GM21576 (cell line): ENCODE measurements at regions not wholly inside any gene's neighbourhood (a gene's known extent, or its start where the extent isn't known, plus 50 kb on each side); places are given as distances from the start of the nearest gene placed in this dataset.

Experiments used
- ATAC-seq: cut with Tn5 transposase; IDR thresholded peaks from one replicate; pipeline ENCODE4 v1.9.1; 2021; ENCODE audit warnings: mild to moderate bottlenecking, moderate library complexity; ENCODE audit not compliant: unreplicated experiment

DNA sequence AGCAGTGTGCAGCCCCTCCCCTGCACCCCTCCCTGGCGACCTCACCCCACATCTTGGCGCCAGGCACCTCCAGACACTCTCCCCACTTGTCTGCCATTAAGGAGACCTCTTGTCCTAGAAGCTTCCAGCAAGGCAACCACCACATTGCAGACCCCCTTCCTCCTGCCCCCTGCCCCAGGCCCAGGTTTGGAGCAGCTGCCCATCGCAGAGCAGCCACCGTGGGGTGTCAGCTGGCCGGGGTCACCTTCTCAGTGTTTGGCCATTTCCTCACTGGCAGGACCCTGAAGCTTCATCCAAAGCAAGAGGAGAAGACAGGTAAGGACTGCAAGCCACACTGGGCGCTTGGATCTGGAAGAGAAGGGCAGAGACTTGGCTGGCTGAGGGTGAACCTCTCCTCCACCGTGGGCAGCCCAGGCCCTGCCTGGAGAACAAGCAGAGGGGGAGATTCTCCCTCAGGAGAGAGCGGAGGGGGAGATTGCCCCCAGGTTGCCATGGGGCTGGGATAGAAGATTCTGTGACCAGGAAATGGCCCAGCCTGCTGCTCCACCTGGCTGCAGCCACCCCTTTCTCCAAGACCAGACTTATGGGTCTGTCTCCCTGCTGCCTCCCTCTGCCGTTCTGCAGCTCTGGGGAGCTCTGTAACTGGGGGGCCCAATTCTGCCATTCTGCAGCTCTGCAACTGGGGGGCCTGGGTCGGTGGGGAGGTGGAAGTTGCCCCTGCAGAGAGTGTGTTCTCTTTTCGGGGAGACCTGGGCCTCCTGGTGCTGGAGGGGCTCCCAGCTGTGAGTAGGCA is 72.9 kb upstream of the C14orf180 start:
- ATAC-seq = no peak

DNA sequence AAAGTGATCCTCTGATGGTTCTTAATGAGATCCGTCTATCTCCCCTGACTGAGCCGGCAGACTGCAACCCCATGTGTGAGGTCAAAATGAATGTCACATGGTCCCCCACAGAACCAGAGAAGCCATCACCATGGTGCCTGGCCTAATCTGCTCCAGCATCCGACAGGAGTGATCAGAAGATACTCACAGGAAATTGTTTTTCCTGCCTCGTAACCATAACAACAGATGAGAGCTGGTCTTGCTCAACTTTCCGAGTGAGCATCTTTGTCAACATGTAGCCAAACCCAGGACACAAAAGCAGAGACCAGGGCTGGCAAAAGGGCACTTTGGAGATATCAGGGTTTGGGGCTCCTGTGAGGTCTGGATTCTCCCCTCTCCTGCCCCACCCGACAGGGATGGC is 72.1 kb upstream of the C14orf180 start:
- ATAC-seq = no peak

DNA sequence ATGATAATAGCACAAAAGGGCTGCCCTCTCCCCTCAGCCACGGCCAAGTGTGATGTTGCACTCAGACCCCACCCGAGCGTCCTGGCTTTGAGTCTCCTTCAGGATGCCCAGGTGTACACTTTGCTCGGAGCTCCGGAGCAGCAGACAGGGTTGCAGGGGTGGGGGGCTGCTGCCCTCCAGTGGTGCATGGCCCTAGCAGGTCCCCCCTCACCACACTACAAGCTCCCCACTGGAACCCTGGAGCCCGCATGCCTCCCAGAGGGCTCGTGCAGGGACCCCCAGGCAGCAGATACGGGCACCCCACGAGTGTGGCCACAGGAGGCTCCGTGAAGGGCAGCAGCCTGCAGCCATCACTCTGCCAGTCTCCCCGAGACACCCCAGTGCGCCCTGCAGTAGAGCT is 69.9 kb upstream of the C14orf180 start:
- ATAC-seq = no peak

DNA sequence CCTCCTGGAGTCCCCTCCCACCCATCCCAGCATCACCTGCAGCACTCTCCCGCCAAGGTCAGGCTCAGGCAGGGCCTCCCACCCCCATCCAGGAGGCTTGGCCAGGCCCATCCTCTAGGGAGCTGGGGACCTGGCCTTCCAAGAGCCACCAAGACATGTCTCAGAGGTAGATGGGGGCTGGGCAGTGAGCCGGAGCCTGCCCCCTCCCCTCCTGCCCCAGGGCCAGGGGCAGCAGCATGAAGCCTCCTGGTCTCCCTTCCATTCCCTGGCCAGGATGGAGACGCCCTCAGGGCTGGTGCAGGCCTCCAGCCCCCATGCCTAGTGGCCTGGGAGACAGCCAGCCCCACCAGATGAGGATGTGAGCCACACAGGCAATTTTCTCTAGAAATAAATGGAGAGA is 69.3 kb upstream of the C14orf180 start:
- no peak for ATAC-seq

DNA sequence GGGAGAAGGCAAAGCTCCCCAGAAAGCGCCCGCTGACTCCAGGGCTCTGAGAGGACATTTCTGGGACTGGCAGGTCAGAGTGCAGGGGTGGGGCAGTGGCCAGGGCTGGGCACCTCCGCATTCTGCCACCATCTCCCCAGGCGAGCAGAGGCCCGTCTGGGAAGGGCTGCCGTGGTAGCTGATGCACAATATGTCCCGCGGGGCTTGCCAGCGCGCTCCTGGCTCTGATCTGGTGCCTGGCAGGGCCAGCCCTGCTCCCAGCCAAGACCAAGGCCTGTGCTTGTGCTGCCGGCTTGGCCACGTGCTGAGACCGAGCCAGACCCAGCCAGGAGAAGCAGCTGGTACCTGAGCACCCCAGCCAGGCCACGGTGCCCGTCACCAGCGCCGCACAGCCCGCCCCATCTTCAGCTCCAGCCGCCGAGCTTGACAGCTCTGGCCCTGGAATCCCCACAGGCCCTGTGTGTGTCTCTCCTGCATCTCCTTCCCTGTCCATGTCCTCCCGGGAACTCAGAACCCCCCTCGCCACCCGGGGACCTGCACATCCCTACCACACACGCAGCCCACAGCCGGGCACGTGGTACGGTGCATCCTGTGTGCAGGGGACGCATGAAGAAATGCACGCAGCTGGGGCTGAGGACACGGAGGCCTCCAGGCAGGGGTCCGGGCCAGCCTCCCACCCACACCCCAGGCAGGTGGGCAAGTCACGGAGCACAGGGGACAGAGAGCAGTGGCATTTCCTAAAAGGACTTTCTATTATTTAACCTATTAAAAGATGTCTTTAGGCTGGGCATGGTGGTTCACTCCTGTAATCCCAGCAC is 68.6 kb upstream of the C14orf180 start:
- no peak for ATAC-seq

DNA sequence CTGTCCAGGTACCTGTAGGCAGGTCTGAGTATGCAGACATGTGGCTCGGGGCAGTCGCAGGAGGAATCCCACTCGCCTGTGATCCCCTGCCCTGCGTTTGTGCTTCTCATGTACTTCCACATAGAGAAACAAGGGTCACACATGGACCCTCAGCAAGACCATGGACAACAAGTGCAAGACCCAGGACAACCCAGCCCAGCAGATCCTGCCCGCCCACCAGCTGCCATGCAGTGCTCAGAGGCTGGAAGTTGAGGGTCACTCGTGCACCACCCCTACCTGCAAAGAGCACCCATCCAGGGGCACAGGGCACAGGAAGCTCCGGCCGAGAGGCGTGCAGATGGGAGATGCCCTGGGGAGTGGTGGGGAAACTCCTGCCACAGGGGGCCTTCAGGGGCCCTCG is 67.5 kb upstream of the C14orf180 start:
- no peak for ATAC-seq

DNA sequence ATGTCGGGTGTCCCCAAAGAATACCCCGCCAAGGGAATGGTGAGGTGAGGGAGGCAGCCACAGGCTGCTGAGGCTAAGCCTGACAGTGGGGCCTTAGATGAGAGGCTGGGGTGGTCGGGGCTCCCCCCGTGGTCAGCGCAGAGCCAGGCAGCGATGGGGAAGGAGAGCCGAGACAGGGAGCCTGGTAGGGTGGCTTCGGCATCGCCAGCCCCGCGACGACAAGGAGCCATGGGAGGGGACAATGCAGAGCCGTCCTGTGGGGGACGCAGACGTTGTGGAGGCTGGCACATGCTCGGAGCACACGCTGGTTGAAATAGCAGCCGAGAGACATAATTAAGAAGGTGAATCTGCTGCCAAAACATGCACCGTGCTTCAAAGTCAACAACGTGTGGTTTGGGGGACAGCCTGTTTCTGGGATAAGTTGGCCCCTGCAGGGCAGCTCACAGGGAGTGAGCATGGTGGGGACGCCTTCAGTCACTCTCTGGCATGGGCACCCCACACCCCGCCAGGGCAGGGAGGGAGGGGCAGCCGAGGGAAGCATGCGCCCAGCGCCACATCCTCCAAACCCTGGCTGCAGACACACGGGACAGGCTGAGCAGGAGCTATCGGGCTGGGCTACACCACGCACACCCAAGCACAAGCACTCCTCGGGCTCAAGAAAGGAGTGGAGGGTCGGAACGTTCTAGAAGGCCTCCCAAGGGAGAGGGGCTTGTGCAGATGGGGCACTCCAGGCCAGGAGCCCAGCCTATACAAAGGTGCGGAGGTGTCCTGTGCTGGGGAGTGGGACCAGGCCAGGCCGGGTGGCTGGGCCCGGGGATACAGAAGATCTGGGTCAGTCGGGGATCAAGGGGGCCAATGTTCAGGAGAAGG is 66.6 kb upstream of the C14orf180 start:
- no peak for ATAC-seq

DNA sequence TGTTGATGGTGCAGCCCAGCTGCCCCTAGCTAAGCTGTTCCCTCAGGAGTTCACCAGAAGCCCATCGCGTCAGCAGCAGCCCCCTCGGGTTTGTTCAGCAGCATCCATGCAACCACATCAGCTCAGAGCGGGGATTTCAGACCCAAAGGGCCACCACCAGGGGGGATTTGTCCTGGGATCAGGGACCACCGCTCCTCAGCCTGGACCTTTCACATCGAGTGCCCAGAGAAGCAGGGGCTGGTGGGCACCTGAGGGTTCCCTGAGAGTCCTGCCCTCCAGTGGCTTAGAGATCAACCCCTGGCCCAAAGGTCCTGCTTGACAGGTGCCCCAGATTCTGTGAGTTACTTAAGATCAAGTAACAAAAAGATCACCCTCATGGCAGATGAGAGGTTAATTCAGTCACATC is 65.9 kb upstream of the C14orf180 start:
- no peak for ATAC-seq

DNA sequence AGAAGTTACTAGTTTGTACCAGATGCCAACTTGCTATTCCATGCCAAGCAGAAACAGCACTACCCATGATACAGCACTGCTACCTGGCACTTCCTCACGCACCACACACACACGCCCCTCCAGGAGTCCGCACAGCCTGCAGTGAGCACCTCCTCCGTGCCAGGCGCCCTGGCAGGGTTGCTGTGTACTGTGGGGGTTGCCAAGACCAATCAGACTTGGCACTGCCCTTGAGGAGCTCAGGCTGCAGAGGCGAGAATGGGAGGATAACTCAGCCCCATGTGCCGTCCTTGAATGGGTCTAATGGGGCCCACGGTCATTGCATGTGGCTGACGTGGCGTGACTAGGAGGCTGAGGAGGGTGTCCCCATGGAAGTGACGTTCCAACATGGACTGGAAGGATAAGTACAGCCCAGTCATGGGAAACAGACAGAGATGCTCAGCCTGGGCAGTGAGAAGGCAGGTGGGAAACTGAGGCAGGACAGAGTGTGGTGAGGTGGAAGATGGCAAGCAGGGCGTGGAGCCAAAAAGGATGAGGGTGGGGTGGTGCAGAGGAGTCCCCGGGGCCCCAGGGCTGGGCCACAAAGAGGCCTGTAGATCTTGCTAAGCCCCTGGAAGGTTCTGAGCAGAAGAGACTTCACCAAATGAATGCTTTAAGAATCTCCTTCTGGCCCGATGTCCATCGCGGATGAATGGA is 65.3 kb upstream of the C14orf180 start:
- ATAC-seq = no peak

DNA sequence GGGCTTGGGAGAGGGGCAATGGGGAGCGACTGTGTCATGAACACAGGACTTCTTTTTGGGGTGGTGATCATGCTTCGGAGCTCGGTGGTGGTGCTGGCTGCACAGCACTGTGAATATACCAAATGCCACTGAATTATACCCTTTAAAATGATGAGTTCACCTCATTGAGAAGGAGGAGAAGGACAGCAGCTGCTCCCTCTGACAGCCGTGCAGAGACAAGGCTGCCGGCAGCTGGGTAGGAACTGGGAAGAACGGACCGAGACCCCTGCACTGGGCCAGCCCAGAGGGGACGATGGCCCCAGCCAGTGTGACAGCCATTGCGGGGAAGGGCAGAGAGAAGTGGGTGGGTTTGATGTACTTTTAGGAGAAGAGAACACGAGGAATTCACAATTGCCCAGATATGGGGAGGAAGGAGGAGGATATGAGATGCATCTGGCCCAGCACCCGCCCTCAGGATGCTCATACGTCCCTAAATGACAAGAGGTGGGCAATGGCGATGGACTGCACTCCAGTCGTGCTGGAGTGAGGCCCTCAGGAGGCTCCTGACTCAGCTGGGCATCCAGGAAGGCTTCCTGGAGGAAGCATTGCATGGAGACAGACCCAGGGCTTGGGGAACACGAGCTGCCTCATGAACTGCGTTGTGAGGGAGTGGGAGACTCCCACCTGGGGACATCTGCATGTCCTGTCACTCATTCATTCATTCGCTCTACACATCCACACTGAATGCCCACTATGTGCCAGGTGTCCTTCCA is 64.3 kb upstream of the C14orf180 start:
- no peak for ATAC-seq

DNA sequence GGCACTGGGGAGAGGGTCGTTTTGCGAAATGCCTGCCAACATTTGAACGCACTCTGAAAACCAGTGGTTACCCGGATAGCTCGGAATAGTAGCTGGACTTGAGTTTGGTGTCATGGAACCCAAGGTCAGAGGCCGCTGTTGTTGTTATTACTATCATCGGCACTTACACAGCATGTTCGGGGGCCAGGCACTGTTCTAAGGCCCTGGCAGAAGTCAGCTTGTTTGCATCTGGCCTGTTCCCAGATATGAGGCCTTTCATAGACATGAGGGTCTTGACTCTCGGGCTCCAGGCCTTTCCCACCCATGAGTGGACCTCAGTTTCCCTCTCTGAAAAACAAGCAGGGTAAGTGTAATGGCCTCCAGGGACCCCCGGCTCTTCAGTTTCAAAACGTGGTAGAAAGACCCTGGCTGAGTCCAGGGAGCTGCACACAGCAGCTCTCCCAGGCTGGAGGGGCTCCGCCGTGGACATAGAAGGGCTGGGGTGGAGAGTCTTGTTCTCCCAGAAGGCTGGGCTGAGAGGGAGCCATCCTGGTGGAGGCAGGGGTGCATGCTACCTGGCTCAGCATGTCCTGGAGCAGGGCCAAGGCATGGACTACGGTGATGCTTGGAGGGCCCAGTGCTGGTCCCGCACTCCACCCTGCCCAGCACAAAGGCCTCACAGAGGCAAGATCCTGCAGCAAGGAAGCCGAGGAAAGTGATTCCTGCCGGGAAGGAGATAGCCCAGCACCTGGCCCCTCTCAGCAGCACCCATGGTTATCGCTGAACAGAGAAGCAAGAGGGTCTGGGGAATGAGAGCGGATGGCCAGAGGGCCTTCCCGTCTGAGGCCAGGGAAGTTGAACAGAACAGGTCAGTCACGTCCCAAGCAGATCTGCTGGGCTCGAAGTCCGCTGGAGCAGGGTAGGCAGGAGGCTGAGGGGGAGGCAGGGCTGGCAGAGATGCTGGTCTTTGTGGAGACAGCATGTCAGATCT is 63.5 kb upstream of the C14orf180 start:
- no peak for ATAC-seq

DNA sequence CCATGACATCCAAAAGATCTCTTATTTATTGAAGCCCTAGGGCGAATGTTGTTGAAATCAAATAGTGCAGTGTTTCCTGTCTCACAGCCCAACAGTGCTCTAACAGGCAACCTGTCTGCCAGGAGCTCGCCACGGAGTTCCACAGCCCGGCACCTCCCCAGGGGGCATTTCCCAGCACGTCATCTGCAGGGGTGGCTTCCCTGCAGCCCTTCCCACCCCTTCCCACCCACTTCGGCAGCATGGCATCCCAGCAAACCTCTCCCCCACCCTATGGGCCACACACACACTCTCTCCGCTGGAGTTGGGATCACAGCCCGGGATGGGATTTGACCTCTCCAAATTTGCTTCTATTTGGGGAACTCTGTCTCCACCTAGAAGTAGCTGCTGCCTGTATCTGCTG is 62.7 kb upstream of the C14orf180 start:
- no peak for ATAC-seq

DNA sequence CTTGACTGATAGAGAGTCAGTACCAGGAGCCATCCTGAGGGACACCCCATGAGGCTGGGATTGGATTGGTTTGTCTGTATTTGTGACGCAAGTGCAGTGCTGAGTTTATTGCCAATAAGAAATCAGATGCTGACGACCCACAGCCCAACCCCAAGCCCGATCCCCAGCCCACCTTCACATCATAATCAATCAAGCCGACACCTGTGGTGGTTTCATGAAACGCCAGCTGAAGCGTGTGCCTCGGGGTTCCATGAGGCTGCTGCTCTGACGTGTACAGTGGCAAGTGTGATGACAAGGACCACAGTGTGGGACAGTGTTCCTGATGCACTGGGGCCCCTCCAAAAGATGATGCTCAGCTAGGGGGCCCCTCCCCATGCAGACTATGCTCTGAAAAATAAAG is 62.1 kb upstream of the C14orf180 start:
- no peak for ATAC-seq

DNA sequence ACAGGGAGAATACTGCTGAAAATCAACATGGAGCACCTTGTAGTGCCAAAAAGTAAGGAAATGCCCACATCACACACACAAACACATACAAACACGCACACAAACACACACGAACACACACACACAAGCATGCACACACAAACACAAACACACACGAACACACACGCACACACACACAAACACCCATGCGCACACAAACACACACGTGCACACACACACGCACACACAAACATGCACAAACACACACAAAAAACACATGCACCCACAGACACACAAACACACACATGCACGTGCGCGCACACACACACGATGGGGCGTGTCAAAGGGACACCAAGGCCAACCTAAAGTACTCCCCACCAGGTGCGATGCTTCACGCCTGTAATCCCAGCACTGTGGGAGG is 61.7 kb upstream of the C14orf180 start:
- no peak for ATAC-seq

DNA sequence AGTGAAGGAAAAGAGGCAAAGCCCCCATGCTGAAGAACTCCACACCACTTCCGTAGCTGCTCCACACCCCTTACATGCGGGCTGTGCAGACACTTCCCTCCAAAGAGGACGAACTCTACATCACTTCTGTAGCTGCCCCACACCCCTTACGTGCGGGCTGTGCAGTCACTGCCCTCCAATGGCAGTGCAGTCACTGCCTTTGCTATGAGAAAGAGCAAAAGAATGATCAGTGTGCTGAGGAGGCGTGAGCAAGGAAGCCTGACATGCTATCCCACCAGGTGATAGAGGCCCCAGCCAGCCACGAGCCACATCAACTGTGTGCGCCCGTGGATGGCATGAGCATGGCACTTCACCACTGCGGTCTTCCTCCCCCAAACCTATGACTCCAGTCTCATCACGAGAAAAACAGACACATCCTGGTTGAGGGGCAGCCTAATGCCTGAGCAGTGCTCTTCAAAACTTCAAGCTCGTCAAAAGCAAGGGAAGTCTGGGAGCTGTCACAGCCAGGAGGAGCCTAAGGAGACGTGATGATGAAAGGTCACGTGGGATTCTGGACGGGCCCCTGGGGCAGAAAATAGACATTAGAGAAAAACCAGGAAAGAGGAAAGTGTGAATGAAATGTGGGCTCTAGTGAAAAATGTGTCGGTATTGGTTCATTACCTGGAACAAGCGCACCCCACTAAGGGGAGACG is 60.8 kb upstream of the C14orf180 start:
- ATAC-seq = no peak

DNA sequence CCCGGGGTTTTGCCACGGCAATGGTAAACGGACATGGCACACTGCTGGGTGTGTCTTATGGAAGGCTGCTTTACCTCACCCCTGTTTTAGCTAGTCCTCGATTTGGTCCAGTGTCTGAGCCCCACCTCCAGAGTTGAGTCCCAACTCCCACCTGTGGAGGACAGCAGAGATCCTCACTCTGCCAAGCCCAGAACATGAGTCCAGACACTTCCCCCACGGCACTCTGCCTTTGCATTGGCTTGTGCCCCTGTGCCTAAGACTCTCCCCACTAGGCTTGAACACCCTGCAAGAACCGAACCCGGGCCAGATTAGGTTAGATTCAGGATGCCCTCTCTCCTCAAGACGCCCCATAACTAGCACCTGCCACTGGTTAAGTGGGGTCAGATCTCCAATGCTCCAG is 59.8 kb upstream of the C14orf180 start:
- ATAC-seq = no peak

DNA sequence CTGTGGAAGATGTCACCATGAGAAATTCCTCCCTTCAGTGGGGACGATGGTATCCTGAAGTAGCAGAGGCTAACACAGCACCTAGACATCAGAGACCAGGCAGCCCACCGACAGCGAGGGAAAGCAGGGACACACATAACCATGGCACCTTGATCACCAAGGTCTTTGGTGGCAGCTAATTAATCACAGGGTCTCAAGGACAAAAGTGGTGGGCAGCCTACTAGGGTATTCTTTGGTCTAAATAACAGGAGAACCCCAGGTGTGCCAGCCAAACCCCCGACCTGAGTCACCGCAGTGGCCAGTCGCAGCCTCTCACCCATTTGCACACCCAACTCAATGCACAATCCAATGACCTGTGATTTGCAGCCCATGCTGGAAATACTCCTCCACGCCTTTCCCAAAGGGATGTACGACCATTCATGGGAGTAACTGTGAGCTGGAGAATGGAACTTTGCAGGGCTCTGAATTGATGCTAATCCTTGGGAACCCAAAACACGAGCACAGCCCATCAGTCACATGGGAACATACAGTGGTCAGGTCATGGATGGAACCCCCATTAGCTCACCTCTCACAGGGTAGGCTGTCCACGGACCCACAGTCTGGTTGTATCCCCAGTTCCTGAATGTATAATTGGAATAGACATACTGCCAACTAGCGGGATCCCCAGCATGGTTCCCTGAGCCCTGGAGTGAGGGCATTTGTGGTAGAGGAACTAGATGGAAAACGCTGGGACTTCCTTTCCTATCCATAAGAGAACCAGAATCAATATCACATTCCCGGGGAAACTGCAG is 58.7 kb upstream of the C14orf180 start:
- no peak for ATAC-seq
